SK-N-MC (cell line): ENCODE measurements at regions not wholly inside any gene's neighbourhood (a gene's known extent, or its start where the extent isn't known, plus 50 kb on each side); places are given as distances from the start of the nearest gene placed in this dataset.
A peak's percentile ranks its signal among the peaks of the same experiment; 100 is the strongest.

Experiments used
- DNase-seq: peaks from one replicate; pipeline ENCODE4 v3.0.0-alpha.2; 2011; ENCODE audit warnings: low read depth, low spot score
- H3K27ac ChIP-seq: fragments of 200-600 bp; sonication (generic); 2 replicates; pipeline ENCODE4 v1.5.1; 2016; ENCODE audit warnings: mixed run types
- H3K36me3 ChIP-seq: fragments of 200-600 bp; sonication (generic); 2 replicates; pipeline ENCODE4 v1.6.1; 2017; ENCODE audit warnings: antibody characterized with exemption, low read length, mixed read lengths; ENCODE audit not compliant: insufficient read depth
- H3K4me3 ChIP-seq: fragments of 200-600 bp; sonication (generic); 2 replicates; pipeline ENCODE4 v1.5.1; 2016
- H3K9ac ChIP-seq: fragments of 200-600 bp; sonication (generic); 2 replicates; pipeline ENCODE4 v1.8.0; 2017; ENCODE audit warnings: mixed run types, mixed read lengths; ENCODE audit not compliant: insufficient read length
- H3K9me3 ChIP-seq: fragments of 200-600 bp; sonication (generic); 2 replicates; pipeline ENCODE4 v1.6.1; 2017; ENCODE audit warnings: low read depth, mild to moderate bottlenecking, antibody characterized with exemption, low read length, moderate library complexity, mixed read lengths
- EZH2 ChIP-seq: fragments of 200-600 bp; sonication (generic); IDR thresholded peaks from one replicate; pipeline ENCODE4 v1.6.1; 2017; ENCODE audit warnings: antibody characterized with exemption
- FOXP2 ChIP-seq: optimal IDR thresholded peaks from 2 replicates; pipeline ENCODE3; 2011; ENCODE audit warnings: mild to moderate bottlenecking, moderate library complexity; ENCODE audit not compliant: insufficient read depth; ENCODE audit errors: extremely low read length, control extremely low read depth
- POLR2AphosphoS5 ChIP-seq: IDR thresholded peaks from 2 replicates; pipeline ENCODE4 v1.6.1; 2012; ENCODE audit warnings: mild to moderate bottlenecking, low read depth, low read length, borderline replicate concordance

GRCh38 chr1:232218955-232219865 lies 410.7 kb downstream of the SIPA1L2 start:
- Histone ChIP-seq H3K9ac (no peak overlapping the region), H3K9me3 (no peaks in the 10 kb centered on the region), H3K4me3 (no peak overlapping the region), H3K27ac (no peak overlapping the region), H3K36me3 (no peaks in the 10 kb centered on the region)
- no peak for TF ChIP-seq FOXP2
- no peak for TF ChIP-seq POLR2AphosphoS5
- no peak for TF ChIP-seq EZH2
- DNase-seq: no peak

DNA sequence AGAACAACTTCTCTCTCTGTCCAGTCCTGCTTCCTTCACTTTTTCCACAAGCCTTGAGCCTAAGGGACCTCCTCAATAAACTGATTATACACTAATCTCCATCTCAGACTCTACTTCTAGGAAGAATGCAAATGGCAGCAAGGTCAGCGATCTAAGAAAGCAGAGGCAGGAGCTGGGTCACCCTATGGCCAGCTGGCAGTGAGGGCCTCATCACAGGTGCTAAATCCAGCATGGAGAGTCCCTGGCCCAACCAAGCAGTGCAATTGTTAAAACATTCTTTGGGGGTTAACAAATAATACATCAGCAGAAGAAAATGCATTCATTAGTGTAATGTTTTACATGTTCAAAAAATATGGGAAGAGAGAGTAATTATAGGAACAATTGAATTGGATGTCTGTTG lies 416.0 kb downstream of the SIPA1L2 start:
- Histone ChIP-seq H3K36me3 (no peaks in the 10 kb centered on the region), H3K9me3 (no peaks in the 10 kb centered on the region), H3K9ac (no peak overlapping the region), H3K27ac (no peak overlapping the region), H3K4me3 (no peak overlapping the region)
- DNase-seq: no peak
- TF ChIP-seq POLR2AphosphoS5 (no peak), FOXP2 (no peak), EZH2 (no peak)

GRCh38 chr1:232212253-232212652 lies 417.7 kb downstream of the SIPA1L2 start:
- TF ChIP-seq POLR2AphosphoS5: no peak
- TF ChIP-seq EZH2: no peak
- no peak for TF ChIP-seq FOXP2
- Histone ChIP-seq H3K9me3 (no peaks in the 10 kb centered on the region), H3K27ac (no peak overlapping the region), H3K4me3 (no peak overlapping the region), H3K36me3 (no peaks in the 10 kb centered on the region), H3K9ac (no peak overlapping the region)
- DNase-seq: no peak

GRCh38 chr1:232211149-232211548 lies 418.8 kb downstream of the SIPA1L2 start:
- no peak for DNase-seq
- Histone ChIP-seq H3K36me3 (no peaks in the 10 kb centered on the region), H3K9ac (no peak overlapping the region), H3K9me3 (no peaks in the 10 kb centered on the region), H3K27ac (no peak overlapping the region), H3K4me3 (no peak overlapping the region)
- no peak for TF ChIP-seq FOXP2
- no peak for TF ChIP-seq POLR2AphosphoS5
- TF ChIP-seq EZH2: no peak

GRCh38 chr1:232209357-232209756 lies 420.6 kb downstream of the SIPA1L2 start:
- Histone ChIP-seq H3K27ac (no peak overlapping the region), H3K9ac (no peak overlapping the region), H3K4me3 (no peak overlapping the region), H3K9me3 (no peaks in the 10 kb centered on the region), H3K36me3 (no peaks in the 10 kb centered on the region)
- TF ChIP-seq FOXP2 (no peak), EZH2 (no peak), POLR2AphosphoS5 (no peak)
- peak; percentile 18 for DNase-seq

- H3K9me3 ChIP-seq: no peaks in the 10 kb centered on the region
- H3K27ac ChIP-seq: no peak overlapping the region
- H3K4me3 ChIP-seq: no peak overlapping the region
- no peak overlapping the region for H3K9ac ChIP-seq
- DNase-seq: no peak
- H3K36me3 ChIP-seq: no peaks in the 10 kb centered on the region
- TF ChIP-seq EZH2: no peak
- TF ChIP-seq FOXP2: no peak
- no peak for TF ChIP-seq POLR2AphosphoS5
Measured at GRCh38 chr1:232207073-232207866, 422.7 kb downstream of the SIPA1L2 start.

GRCh38 chr1:232204269-232204668 lies 425.7 kb downstream of the SIPA1L2 start:
- H3K9ac ChIP-seq: no peak overlapping the region
- no peak overlapping the region for H3K4me3 ChIP-seq
- TF ChIP-seq POLR2AphosphoS5: no peak
- TF ChIP-seq FOXP2: no peak
- no peak for TF ChIP-seq EZH2
- H3K9me3 ChIP-seq: no peaks in the 10 kb centered on the region
- no peaks in the 10 kb centered on the region for H3K36me3 ChIP-seq
- no peak overlapping the region for H3K27ac ChIP-seq
- DNase-seq: no peak

DNA sequence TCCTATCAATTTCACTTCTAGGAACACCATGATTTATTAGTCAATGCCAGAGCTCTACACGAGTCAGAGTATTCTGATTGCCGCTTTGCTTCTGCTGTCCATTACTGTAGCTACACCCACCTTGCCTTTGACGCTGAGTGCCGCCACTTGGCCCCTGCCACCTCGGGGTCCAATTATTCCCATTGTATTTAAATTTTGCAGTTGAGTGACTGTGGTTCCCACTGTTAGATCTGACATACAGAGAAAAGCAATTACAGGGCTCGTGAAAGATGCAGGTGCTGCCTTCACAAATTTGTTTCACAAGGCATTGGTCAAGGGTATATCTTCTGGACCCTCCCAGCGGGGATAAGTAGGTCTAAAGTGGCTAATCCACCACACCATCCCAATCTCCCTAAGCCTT lies 428.9 kb downstream of the SIPA1L2 start:
- H3K9ac ChIP-seq: no peak overlapping the region
- H3K4me3 ChIP-seq: no peak overlapping the region
- TF ChIP-seq FOXP2: no peak
- no peak for TF ChIP-seq POLR2AphosphoS5
- no peak for TF ChIP-seq EZH2
- H3K9me3 ChIP-seq: no peaks in the 10 kb centered on the region
- no peak overlapping the region for H3K27ac ChIP-seq
- H3K36me3 ChIP-seq: no peaks in the 10 kb centered on the region
- no peak for DNase-seq

GRCh38 chr1:232196042-232196441 lies 433.9 kb downstream of the SIPA1L2 start:
- Histone ChIP-seq H3K9ac (no peak overlapping the region), H3K27ac (no peak overlapping the region), H3K4me3 (no peak overlapping the region), H3K9me3 (no peaks in the 10 kb centered on the region), H3K36me3 (no peaks in the 10 kb centered on the region)
- DNase-seq: no peak
- no peak for TF ChIP-seq FOXP2
- TF ChIP-seq POLR2AphosphoS5: no peak
- no peak for TF ChIP-seq EZH2
